Activated CD8-positive, alpha-beta memory T cell treated with anti-CD3 and anti-CD28 coated beads for 4 hours (primary cell): ENCODE measurements at regions not wholly inside any gene's neighbourhood (a gene's known extent, or its start where the extent isn't known, plus 50 kb on each side); places are given as distances from the start of the nearest gene placed in this dataset.

ENCODE experiments used
- DNase-seq, 2 donors: peaks; one replicate each; pipeline ENCODE4 v3.0.0-alpha.2; 2020; ENCODE audit warnings: low read depth in 2 of 2

- DNase-seq, result no peak
These were observed 264.8 kb upstream of the PTGER4 start for GRCh38 chr5:40414922-40415321.

- DNase-seq, result no peak
These were observed 266.0 kb upstream of the PTGER4 start for GRCh38 chr5:40413743-40414142.

- no peak for DNase-seq
These were observed 266.9 kb upstream of the PTGER4 start for GRCh38 chr5:40412771-40413170.

GRCh38 chr5:40410964-40411635 is 268.6 kb upstream of the PTGER4 start:
- no peak for DNase-seq

- DNase-seq, result peak; percentile 41 to 54
These were observed 269.4 kb upstream of the PTGER4 start for GRCh38 chr5:40410231-40410861.

- DNase-seq, result no peak
These were observed 270.1 kb upstream of the PTGER4 start for GRCh38 chr5:40409601-40410000.

- no peak for DNase-seq
These were observed 272.9 kb upstream of the PTGER4 start for GRCh38 chr5:40406741-40407211.

- no peak for DNase-seq
These were observed 273.5 kb upstream of the PTGER4 start for GRCh38 chr5:40405996-40406740.

GRCh38 chr5:40405230-40405629 is 274.5 kb upstream of the PTGER4 start:
- no peak for DNase-seq

GRCh38 chr5:40404613-40405012 is 275.1 kb upstream of the PTGER4 start:
- no peak for DNase-seq

GRCh38 chr5:40402007-40402364 is 277.7 kb upstream of the PTGER4 start:
- DNase-seq, result no peak

- DNase-seq, result no peak
These were observed 278.3 kb upstream of the PTGER4 start for GRCh38 chr5:40401284-40402006.

GRCh38 chr5:40400245-40400644 is 279.5 kb upstream of the PTGER4 start:
- DNase-seq, result no peak

- DNase-seq, result no peak
These were observed 280.4 kb upstream of the PTGER4 start for GRCh38 chr5:40399349-40399748.

GRCh38 chr5:40397976-40398375 is 281.7 kb upstream of the PTGER4 start:
- no peak for DNase-seq

- DNase-seq, result no peak
These were observed 282.6 kb upstream of the PTGER4 start for GRCh38 chr5:40397091-40397490.

GRCh38 chr5:40396317-40396716 is 283.4 kb upstream of the PTGER4 start:
- no peak for DNase-seq

- no peak for DNase-seq
These were observed 284.5 kb upstream of the PTGER4 start for GRCh38 chr5:40395251-40395650.

- no peak for DNase-seq
These were observed 285.0 kb upstream of the PTGER4 start for GRCh38 chr5:40394698-40395097.

- DNase-seq, result no peak
These were observed 288.1 kb upstream of the PTGER4 start for GRCh38 chr5:40391642-40392041.

- no peak for DNase-seq
These were observed 289.2 kb upstream of the PTGER4 start for GRCh38 chr5:40390281-40391149.
